RWPE2 (cell line): ENCODE measurements at regions not wholly inside any gene's neighbourhood (a gene's known extent, or its start where the extent isn't known, plus 50 kb on each side); places are given as distances from the start of the nearest gene placed in this dataset.

Experiments
- ATAC-seq: fragments of 200-7000 bp; cut with Tn5 transposase; 3 replicates; pipeline ENCODE4 v1.9.1; 2021; ENCODE audit warnings: low read depth
- DNase-seq: peaks from one replicate; pipeline ENCODE4 v3.0.0-alpha.2; 2020; ENCODE audit warnings: low spot score
- H3K27ac ChIP-seq: fragments of 450-650 bp; 2 replicates; pipeline ENCODE4 v1.5.1; 2017; ENCODE audit warnings: mild to moderate bottlenecking; ENCODE audit not compliant: poor library complexity, severe bottlenecking
- H3K27me3 ChIP-seq: fragments of 250-450 bp; sonication (Bioruptor Pico); 2 replicates; pipeline ENCODE4 v1.5.1; 2021; ENCODE audit warnings: mild to moderate bottlenecking, moderate library complexity; ENCODE audit not compliant: insufficient read depth, poor library complexity, severe bottlenecking
- H3K36me3 ChIP-seq: fragments of 250-450 bp; sonication (Bioruptor Pico); 2 replicates; pipeline ENCODE4 v1.5.1; 2020; ENCODE audit warnings: low read depth, mild to moderate bottlenecking, moderate library complexity
- H3K4me1 ChIP-seq: fragments of 250-450 bp; sonication (Bioruptor Pico); 2 replicates; pipeline ENCODE4 v1.5.1; 2021; ENCODE audit warnings: mild to moderate bottlenecking, moderate library complexity; ENCODE audit not compliant: insufficient read depth, poor library complexity, severe bottlenecking
- H3K4me3 ChIP-seq: fragments of 250-450 bp; sonication (Bioruptor Pico); 2 replicates; pipeline ENCODE4 v1.5.1; 2021; ENCODE audit warnings: mild to moderate bottlenecking, moderate library complexity; ENCODE audit not compliant: severe bottlenecking
- H3K9me3 ChIP-seq: fragments of 250-450 bp; sonication (Bioruptor Pico); 2 replicates; pipeline ENCODE4 v1.5.1; 2021; ENCODE audit warnings: mild to moderate bottlenecking, moderate library complexity; ENCODE audit not compliant: severe bottlenecking
- CTCF ChIP-seq: fragments of 450-650 bp; IDR thresholded peaks from one replicate; pipeline ENCODE4 v1.5.1; 2017; ENCODE audit warnings: mild to moderate bottlenecking, moderate library complexity; ENCODE audit not compliant: poor library complexity, severe bottlenecking

- ATAC-seq, result no peak
- no peak for TF ChIP-seq CTCF
- H3K4me3 ChIP-seq, result no peak overlapping the region
- H3K27me3 ChIP-seq, result no peaks in the 10 kb centered on the region
- no peak for DNase-seq
- H3K36me3 ChIP-seq, result no peaks in the 10 kb centered on the region
- H3K4me1 ChIP-seq, result no peaks in the 10 kb centered on the region
- H3K9me3 ChIP-seq, result no peaks in the 10 kb centered on the region
- no peak overlapping the region for H3K27ac ChIP-seq
Observed at GRCh38 chr2:107466984-107467773, 359.5 kb upstream of the RGPD4 start.

GRCh38 chr2:107469437-107469995 is 357.2 kb upstream of the RGPD4 start:
- H3K4me1 ChIP-seq, result no peaks in the 10 kb centered on the region
- H3K4me3 ChIP-seq, result no peak overlapping the region
- H3K27ac ChIP-seq, result no peak overlapping the region
- no peaks in the 10 kb centered on the region for H3K27me3 ChIP-seq
- no peak for ATAC-seq
- TF ChIP-seq CTCF, result no peak
- no peaks in the 10 kb centered on the region for H3K9me3 ChIP-seq
- no peak for DNase-seq
- no peaks in the 10 kb centered on the region for H3K36me3 ChIP-seq

- ATAC-seq, result no peak
- DNase-seq, result no peak
- Histone ChIP-seq H3K27me3 (no peaks in the 10 kb centered on the region), H3K9me3 (no peaks in the 10 kb centered on the region), H3K4me1 (no peaks in the 10 kb centered on the region), H3K27ac (no peak overlapping the region), H3K4me3 (no peak overlapping the region), H3K36me3 (no peaks in the 10 kb centered on the region)
- no peak for TF ChIP-seq CTCF
Observed at GRCh38 chr2:107473150-107473549, 353.5 kb upstream of the RGPD4 start.

GRCh38 chr2:107475859-107476258 is 350.8 kb upstream of the RGPD4 start:
- TF ChIP-seq CTCF, result no peak
- Histone ChIP-seq H3K9me3 (no peaks in the 10 kb centered on the region), H3K27ac (no peak overlapping the region), H3K4me1 (no peaks in the 10 kb centered on the region), H3K4me3 (no peak overlapping the region), H3K27me3 (no peaks in the 10 kb centered on the region), H3K36me3 (no peaks in the 10 kb centered on the region)
- ATAC-seq (no peak), DNase-seq (no peak)

- H3K36me3 ChIP-seq, result no peaks in the 10 kb centered on the region
- peaks cover 18% of the 10 kb centered on the region for H3K27me3 ChIP-seq
- H3K4me1 ChIP-seq, result no peaks in the 10 kb centered on the region
- TF ChIP-seq CTCF, result no peak
- H3K9me3 ChIP-seq, result no peaks in the 10 kb centered on the region
- no peak for DNase-seq
- no peak overlapping the region for H3K4me3 ChIP-seq
- ATAC-seq, result no peak
- no peak overlapping the region for H3K27ac ChIP-seq
Observed at GRCh38 chr2:107502539-107502938, 324.2 kb upstream of the RGPD4 start.
